ENCODE measurements at regions not wholly inside any gene's neighbourhood (a gene's known extent, or its start where the extent isn't known, plus 50 kb on each side); places are given as distances from the start of the nearest gene placed in this dataset.

DNA sequence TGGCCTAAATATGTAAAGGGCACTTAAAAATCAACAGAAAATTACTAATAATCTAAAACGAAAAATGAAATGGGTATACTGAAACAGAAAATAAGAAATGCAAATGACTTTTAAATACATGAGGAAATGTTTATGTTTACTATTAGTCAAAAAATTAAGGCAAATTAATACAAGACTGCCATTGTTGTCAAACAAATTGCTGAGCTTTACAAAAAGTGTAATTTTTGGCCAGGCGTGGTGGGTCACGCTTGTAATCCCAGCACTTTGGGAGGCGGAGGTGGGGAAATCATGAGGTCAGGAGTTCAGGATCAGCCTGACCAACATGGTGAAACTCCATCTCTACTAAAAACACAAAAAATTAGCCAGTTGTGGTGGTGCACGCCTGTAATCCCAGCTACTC, 343.9 kb upstream of the SGO1 start:
- Histone ChIP-seq H2BK20ac (ENCODE audit: low read depth, low read length, poor library complexity, severe bottlenecking) (no peak overlapping the region), H4K20me1 (ENCODE audit: control insufficient read depth, insufficient read depth, insufficient read length) (no peaks in the 10 kb centered on the region), H2AFZ (ENCODE audit: low read length) (no peak overlapping the region), H2AK5ac (ENCODE audit: insufficient read length, low read length) (no peak overlapping the region), H4K91ac (ENCODE audit: insufficient read length, low read depth, low read length) (no peak overlapping the region), H3K27me3 (ENCODE audit: insufficient read depth, low read length) (no peaks in the 10 kb centered on the region), H2BK15ac (ENCODE audit: low read depth, low read length) (no peak overlapping the region), H3K4me1 (ENCODE audit: insufficient read depth, low read length) (no peaks in the 10 kb centered on the region), H3K23ac (ENCODE audit: insufficient read length, low read depth, low read length) (no peak overlapping the region), H3K9me3 (ENCODE audit: control insufficient read depth, low read depth, low read length) (no peaks in the 10 kb centered on the region), H3K4me2 (ENCODE audit: insufficient read depth, insufficient read length, low read length) (no peak overlapping the region), H2BK5ac (ENCODE audit: insufficient read length, low read length) (no peak overlapping the region), H4K8ac (replicated peaks; ENCODE audit: insufficient read length, low read depth, low read length) (no peak overlapping the region), H3K56ac (ENCODE audit: insufficient read length, low read depth, low read length) (no peak overlapping the region), H3K79me1 (ENCODE audit: insufficient read depth, low read depth, low read length, poor library complexity, severe bottlenecking) (no peaks in the 10 kb centered on the region), H3K14ac (ENCODE audit: insufficient read depth, low read length) (no peak overlapping the region), H2BK12ac (ENCODE audit: insufficient read length, low read depth, low read length) (no peak overlapping the region), H3K4ac (ENCODE audit: low read depth, low read length) (no peak overlapping the region), H3K23me2 (ENCODE audit: insufficient read length, low read depth, low read length, poor library complexity, severe bottlenecking) (no peaks in the 10 kb centered on the region), H2BK120ac (ENCODE audit: low read depth, low read length, poor library complexity, severe bottlenecking) (no peak overlapping the region), H3K79me2 (ENCODE audit: insufficient read depth, low read length) (no peaks in the 10 kb centered on the region), H3K27ac (ENCODE audit: insufficient read length, low read depth, low read length) (no peak overlapping the region), H3K18ac (ENCODE audit: insufficient read length, low read depth, low read length) (no peak overlapping the region), H3K9ac (ENCODE audit: extremely low read depth, insufficient read length, low read length) (no peak overlapping the region), H3T11ph (ENCODE audit: low read length) (no peak overlapping the region), H4K5ac (ENCODE audit: insufficient read length, low read depth, low read length) (no peak overlapping the region)
- H3K27ac Mint-ChIP-seq: no peak overlapping the region
- no peaks in the 10 kb centered on the region for H3K27me3 Mint-ChIP-seq (ENCODE audit: low read depth)
- TF ChIP-seq, protein P1, sequence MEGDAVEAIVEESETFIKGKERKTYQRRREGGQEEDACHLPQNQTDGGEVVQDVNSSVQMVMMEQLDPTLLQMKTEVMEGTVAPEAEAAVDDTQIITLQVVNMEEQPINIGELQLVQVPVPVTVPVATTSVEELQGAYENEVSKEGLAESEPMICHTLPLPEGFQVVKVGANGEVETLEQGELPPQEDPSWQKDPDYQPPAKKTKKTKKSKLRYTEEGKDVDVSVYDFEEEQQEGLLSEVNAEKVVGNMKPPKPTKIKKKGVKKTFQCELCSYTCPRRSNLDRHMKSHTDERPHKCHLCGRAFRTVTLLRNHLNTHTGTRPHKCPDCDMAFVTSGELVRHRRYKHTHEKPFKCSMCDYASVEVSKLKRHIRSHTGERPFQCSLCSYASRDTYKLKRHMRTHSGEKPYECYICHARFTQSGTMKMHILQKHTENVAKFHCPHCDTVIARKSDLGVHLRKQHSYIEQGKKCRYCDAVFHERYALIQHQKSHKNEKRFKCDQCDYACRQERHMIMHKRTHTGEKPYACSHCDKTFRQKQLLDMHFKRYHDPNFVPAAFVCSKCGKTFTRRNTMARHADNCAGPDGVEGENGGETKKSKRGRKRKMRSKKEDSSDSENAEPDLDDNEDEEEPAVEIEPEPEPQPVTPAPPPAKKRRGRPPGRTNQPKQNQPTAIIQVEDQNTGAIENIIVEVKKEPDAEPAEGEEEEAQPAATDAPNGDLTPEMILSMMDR (conservative IDR thresholded peaks at IDR 0.05): no peak
- H3K4me3 Mint-ChIP-seq: no peak overlapping the region
- no peaks in the 10 kb centered on the region for H3K9me3 Mint-ChIP-seq
- WGBS (ENCODE audit: extremely low coverage, insufficient read length, low lambda C conversion rate): no CpG with 5 or more reads among the region's 5 CpGs
- no peaks in the 10 kb centered on the region for H3K36me3 Mint-ChIP-seq (ENCODE audit: insufficient read depth in 1 of 3, low read depth in 3 of 3)
- DNase-seq: no peak
- peaks cover under 1 to 4% of the 10 kb centered on the region in 2 experiments; a peak in 2 of 4 replicates for H3K4me1 Mint-ChIP-seq

Data from H9 (cell line).